Lower leg skin (tissue), 3 donors: ENCODE measurements at regions not wholly inside any gene's neighbourhood (a gene's known extent, or its start where the extent isn't known, plus 50 kb on each side); places are given as distances from the start of the nearest gene placed in this dataset.

Experiments
- POLR2A ChIP-seq, 2 donors: fragments of 450-650 bp; IDR thresholded peaks; one replicate each; pipeline ENCODE4 v1.6.1; 2016 to 2017; ENCODE audit warnings: antibody characterized with exemption in 2 of 2, mild to moderate bottlenecking in 1 of 2, moderate library complexity in 1 of 2
- TF ChIP-seq, protein P1 (sequence below), 3 donors: fragments of 450-650 bp; IDR thresholded peaks; one replicate each; pipeline ENCODE4 v1.5.1; 2016; ENCODE audit warnings: antibody characterized with exemption in 3 of 3, mild to moderate bottlenecking in 3 of 3, moderate library complexity in 2 of 3

DNA sequence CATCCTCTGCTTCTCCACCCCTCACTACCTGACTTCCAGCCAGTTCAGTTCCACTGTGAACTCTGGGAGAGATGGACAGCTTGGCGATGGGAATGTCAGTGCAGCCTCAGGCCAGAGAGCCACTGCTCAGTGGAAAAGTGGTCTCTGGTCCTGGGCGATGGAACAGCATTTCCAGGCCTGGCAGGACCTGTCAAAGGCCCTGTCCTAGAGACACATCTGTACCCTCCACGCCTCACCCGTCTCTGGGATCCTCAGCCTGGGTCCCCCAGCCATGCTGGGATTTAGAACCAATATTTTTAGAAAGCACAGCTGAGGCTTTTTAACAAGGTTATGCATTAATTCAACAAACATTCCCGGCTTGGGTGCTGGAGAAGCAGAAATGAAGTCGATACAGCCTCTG lies 165.7 kb downstream of the MN1 start:
- TF ChIP-seq, protein P1, sequence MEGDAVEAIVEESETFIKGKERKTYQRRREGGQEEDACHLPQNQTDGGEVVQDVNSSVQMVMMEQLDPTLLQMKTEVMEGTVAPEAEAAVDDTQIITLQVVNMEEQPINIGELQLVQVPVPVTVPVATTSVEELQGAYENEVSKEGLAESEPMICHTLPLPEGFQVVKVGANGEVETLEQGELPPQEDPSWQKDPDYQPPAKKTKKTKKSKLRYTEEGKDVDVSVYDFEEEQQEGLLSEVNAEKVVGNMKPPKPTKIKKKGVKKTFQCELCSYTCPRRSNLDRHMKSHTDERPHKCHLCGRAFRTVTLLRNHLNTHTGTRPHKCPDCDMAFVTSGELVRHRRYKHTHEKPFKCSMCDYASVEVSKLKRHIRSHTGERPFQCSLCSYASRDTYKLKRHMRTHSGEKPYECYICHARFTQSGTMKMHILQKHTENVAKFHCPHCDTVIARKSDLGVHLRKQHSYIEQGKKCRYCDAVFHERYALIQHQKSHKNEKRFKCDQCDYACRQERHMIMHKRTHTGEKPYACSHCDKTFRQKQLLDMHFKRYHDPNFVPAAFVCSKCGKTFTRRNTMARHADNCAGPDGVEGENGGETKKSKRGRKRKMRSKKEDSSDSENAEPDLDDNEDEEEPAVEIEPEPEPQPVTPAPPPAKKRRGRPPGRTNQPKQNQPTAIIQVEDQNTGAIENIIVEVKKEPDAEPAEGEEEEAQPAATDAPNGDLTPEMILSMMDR (IDR thresholded peaks at IDR 0.05), result no peak
- TF ChIP-seq POLR2A (IDR thresholded peaks at IDR 0.05), result no peak
